Midbrain (tissue), 1 donor: ENCODE measurements at regions not wholly inside any gene's neighbourhood (a gene's known extent, or its start where the extent isn't known, plus 50 kb on each side); places are given as distances from the start of the nearest gene placed in this dataset.
"Not testable (repeated sequence)": the region's sequence is repeated elsewhere in the genome, so short reads cannot be mapped to it uniquely, and the experiment has no call there.

ENCODE experiments used
- DNase-seq: peaks from one replicate; lab custom pipeline; 2025; lab: John Stamatoyannopoulos, UW

DNA sequence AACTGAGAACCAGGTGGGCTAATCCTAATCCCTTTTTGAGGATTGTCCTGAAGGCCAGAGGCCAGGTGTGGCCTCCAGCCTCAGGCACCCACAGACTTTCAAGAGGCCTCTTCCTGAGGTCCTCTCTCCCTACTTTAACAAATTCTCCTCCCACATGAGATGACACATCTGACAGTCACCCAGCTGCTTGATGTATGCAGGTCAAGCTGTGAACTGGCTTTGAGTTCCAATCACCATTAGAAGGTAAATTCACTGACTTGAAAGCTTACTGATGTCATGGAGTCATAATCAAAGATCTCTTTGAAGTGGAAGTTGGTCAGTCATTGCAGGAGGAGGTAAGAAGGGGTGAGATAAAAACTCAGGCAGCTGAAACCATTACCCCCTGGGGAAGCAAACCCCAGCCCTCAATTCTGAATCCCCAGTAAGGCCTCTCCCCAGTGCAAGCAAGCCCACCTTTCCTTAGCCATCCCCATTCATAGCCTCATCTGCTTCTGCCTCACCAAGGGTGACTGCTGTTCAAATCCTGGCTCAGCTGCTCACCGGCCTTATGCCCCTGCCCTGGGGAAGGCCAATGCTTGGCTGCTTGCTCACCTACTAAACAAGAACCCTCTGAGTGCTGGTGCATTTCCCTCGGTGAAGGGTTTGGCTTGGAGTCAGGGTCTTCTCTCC is 196.3 kb downstream of the BCL2L11 start:
- not testable (repeated sequence) for DNase-seq

DNA sequence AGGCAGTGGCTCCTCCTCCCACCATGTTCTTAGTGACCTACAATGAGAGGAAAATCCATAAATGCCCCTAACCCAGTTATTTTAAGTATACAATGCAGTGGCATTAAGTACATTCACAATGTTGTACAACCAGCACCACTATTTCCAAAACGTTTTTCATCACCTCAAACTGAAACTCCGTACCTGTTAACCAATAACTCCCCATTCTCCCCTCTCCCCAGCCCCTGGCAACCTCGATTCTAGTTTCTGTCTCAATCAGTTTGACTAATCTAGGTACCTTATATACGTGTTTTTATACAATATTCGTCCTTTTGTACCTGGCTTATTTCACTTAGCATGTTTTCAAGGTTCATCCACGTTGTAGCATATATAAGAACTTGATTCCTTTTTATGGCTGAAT is 198.8 kb downstream of the BCL2L11 start:
- not testable (repeated sequence) for DNase-seq

DNA sequence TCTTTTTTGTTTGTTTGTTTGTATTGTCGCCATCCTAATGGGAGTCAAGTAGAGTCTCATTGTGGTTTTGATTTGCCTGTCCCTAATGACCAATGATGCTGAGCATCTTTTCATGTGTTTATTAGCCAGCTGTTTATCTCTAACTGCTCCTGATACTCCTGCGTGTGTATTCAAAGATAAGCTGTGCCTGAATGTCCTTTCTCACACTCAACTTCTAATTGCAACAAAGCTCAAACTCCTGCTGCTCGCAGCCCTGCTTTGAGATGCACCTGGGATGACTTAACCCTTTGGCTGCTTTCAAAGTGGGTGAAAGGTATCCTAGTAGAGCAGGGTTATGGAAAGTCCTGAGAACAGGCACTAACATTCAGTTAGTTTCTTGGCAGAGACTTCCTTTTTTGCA is 199.6 kb downstream of the BCL2L11 start:
- DNase-seq: not testable (repeated sequence)

DNA sequence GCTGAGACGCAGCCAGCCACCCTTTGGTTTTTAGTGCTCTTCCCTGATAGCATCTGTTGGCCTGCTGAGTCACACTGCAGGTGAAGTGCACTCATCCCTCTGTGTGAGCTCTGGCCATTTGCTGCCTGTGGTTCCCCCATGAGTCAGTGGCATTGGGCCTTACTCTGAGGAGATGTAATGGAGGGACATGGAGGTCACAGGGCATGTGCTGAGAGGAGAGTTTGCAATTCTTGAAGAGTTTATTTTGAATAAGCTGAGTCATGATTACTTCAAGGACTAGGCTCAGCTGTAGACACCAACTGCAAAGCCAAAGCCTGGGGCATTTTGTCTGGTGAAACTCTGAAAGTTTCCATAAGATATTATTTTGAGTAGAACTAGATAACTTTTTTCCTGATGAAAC is 200.3 kb downstream of the BCL2L11 start:
- not testable (repeated sequence) for DNase-seq

DNA sequence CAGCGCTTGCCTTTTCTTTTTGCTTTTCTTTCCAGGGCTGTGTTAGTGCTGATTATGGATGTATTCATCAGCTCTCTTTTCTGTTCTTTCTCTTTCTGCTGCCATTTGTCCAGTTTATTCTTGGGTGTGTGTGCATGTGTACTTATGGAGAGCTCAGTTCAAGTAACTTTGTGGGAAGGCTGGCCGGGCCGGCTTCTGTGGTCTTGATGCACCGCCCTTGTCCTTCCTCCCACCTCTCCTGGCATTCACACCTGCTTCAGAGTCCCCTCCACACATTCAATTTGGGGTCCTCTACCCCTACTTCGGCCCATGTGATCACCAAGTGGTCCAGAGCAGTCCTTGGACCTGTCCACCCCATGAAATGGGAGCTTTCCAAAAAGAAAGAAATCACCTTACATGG is 202.7 kb downstream of the BCL2L11 start:
- DNase-seq: not testable (repeated sequence)

DNA sequence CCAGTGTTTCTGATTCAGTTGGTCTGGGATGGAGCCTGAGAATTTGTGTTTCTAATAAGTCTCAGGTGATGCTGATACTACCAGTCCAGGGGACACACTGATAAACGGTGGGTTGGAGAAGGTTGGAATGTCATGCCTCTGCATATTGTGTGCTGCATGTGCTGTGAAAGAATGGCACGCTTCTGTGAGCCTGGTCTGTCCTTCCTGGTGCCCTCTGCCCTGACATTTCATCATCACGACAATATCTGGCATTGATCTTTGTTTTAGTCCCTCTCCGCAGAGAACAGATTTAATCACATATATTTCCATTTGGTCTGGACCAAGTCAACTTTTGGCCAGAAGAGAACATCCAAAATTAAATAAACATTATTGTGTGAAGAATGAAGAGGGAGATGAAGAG is 207.0 kb downstream of the BCL2L11 start:
- not testable (repeated sequence) for DNase-seq

DNA sequence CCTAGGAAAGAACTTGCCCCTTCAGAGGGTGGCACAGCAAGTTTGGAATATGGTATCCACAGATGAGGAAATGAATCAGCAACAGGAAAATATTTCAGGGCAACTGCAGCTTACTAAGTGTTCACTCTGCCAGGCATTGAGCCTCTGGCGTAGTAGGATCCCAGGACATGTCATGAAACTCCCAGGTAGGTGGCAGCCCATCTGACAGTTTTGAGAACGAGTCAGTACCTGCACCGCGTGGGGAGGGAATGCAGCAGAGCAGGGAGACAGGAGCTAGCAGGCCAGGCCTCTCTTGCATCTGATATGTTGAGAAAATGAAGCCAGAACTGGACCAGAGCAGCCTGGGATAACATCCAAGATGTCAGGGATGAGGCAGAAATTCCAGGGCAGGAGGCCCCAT is 208.6 kb downstream of the BCL2L11 start:
- DNase-seq: not testable (repeated sequence)

DNA sequence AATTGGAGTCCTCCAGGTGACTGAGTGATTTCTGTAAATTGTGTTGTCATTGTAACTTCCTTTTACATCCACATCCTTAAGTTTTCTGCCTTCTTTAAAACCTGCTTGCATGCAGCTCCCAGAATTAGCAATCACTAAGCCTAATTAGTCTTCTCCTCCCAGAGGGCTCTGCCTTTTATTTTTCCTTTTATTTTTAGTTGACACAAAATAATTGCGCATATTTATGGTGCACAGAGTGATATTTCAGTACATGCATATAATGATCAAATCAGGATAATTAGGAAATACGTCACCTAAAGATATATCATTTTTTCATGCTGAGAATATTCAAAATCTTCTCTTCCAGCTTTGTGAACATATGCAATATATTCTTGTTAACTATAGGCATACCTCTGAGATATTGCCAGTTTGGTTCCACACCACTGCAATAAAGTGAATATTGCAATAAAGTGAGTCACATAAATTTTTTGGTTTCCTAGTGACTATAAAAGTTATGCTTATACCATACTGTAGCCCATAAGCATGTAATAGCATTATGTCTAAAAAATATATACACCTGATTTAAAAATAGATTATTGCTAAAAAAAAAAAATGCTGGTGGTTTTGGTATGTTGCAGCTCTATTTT is 210.5 kb downstream of the BCL2L11 start:
- DNase-seq: not testable (repeated sequence)

DNA sequence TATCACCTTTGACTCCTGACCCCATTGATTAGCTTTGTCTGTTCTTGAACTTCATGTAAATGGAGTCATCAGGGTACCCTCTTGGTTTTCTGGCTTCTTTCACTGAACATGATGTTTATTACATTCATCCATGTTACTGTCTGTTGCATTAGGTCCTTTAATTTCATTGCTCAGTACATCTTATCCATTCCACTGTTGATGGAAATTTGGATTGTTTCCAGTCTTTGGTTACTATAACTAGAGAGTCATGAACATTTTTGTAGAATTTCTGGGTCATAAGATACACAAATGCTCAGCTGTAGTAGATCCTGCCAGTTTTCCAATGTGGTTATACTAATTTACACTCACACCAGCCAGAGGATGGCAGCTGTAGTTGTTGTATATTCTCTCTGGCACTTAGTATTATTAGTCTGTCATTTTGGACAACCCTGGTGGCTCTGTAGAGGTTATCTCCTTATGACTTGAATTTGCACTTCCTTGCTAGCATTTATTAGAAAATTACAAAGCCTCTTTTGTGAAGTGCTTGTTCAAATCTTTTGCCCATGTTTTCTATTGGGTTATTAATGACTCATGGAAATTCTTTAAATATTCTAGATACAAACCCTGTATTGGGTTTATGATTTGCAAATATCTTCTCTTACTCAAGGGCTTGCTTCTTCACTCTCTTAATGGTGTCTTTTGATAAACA is 214.7 kb downstream of the BCL2L11 start:
- DNase-seq: not testable (repeated sequence)

DNA sequence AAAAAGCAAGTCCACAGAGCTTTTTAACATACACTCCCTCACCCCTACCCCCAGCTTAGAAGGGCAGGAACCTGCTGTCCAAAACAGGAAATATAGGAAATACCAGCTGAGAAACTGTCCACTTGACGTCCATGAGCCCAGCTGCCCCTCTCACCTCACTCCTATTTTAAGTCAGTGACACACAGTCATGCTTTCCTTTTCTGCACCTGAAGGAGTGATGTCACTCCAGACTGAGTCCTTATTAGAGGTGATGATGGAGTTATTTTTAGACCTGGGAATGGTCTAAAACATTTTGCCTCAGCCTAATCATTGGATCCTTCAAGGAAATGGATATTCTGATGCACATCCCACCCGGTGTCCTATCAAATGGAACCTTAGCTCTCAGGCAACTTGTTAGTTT is 217.8 kb downstream of the BCL2L11 start:
- not testable (repeated sequence) for DNase-seq

DNA sequence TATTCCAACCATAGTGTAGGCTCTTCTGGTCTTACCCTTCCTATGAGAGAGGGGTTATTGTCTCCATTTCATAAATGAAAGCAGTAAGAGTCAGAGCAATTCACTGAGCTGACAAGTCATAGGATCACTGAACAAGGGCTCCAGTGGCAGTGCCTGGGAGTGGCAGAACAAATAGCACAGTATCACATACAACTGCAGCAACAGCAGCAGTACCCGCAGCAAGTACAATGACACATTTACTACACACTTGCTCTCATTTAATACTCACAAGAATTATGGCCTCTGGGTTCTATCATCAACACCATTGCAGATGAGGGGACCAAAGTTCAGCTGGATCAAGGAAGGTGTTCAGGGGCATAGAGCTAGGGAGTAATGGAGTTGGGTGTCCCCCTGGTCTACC is 218.8 kb downstream of the BCL2L11 start:
- not testable (repeated sequence) for DNase-seq

DNA sequence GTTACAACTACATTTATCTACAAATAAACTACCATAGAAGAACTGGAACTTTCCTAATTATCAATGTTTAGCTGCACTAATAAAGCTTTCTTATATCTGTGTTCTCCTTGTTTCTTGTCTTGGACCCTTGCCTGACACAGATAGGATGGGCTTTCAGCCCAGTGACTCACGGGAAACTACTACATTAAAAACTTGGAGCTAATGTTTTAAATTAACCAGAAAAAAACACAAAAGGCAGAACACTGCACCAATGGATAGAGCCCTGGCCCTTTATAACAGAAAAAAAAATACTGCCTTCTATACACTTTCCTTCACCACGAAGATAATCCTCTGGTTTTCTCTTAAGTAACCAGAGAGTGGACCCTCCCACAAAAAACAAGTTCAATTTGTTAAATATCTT is 223.9 kb downstream of the BCL2L11 start:
- DNase-seq: not testable (repeated sequence)

DNA sequence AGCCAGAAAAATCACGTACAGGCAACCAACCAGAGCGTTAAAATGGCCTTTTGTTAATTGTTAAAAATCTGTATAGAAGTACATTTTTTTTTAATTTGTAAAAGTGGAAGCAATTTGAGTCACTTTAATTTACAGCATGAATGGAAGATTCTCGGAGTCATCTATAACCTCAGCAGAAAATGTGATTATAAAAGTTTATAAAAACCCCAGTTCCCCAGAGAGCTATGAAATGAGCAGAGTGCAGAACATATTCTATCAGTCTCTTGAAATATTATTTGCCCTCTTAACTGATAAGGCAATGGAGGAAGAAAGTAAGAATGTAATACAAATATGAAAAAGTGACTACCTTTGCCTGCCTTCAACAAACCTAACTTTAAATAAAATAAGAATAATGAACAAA is 224.7 kb downstream of the BCL2L11 start:
- not testable (repeated sequence) for DNase-seq

DNA sequence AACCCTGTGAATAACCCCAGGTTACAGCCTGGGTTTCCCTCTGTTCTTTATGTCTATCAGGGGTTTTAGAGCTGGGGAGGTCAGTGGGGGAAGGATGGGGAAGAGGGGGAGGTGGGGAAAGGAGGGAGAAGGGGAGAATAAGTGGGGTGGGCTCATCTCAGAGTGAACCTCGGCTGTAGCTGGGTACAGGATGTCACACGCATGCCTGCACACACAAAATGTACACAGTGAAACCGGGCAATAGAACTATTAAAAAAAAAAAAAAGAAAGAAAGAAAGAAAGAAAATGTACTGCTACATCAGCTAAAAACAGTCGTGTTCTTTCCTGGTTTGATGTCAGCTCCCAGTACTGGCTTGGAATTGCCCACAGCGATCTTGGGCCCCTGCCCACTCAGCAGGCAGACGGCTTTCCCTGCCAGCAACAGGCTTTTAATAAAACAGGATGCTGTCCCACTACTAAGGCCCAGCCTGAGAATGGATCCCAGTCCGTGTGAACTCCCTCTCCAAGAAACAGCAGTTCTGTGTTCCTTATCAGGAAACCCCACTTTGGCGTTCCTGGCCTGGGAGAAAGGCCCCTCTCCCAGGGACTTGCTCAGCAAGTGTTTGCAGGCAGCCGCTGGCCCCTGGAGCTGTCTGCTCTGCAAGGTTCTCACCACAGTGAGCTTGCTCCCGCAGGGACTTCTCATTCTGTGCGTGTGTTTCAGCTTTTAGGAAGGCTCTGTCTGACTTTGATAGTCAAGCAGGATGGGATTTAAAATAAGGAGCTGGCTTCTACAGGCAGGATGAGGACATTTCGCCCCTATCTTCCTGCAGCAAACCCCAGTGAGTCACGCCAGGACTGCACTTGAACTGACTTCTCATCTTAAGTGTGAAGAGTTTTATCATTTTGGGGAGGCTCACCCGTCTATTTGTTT is 225.6 kb downstream of the BCL2L11 start:
- not testable (repeated sequence) for DNase-seq

DNA sequence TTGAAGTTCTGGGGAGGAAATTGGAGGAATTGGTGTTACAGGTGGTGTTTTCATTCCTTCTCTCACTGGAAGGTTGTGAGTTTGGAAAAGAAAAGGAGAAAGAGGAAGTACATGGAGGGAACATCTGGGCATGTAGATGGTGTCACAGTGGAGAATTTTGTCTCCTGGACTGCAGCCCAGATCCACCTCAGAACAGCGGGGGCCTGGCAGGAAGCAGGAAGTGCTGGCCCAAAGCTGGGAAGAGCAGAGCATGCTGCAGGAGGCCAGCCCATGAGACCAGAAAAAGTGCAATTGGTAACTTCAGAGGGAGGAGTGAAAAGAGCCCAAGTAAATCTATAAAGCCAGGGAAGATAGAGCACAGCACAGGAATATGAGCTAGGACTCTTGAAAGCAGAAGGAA is 227.0 kb downstream of the BCL2L11 start:
- not testable (repeated sequence) for DNase-seq

DNA sequence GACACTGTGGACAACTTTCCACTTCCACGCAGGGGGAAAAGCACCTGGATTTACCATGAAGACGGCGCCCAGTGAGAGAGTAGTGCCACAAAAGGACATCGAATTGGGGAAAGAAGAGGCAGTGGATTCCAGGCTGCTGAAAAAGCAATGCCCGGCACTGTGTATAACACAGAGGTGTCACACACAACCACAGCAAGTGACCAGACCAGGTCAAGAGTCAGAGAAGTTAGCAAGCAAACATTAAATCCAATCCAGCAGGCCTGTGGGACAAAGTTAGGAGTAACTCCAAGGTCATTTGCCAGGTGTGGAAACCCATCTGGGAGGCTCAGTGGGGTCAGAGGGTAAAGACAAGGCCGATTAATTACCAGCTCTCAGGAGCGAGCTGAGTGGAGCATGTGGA is 227.6 kb downstream of the BCL2L11 start:
- DNase-seq: not testable (repeated sequence)

DNA sequence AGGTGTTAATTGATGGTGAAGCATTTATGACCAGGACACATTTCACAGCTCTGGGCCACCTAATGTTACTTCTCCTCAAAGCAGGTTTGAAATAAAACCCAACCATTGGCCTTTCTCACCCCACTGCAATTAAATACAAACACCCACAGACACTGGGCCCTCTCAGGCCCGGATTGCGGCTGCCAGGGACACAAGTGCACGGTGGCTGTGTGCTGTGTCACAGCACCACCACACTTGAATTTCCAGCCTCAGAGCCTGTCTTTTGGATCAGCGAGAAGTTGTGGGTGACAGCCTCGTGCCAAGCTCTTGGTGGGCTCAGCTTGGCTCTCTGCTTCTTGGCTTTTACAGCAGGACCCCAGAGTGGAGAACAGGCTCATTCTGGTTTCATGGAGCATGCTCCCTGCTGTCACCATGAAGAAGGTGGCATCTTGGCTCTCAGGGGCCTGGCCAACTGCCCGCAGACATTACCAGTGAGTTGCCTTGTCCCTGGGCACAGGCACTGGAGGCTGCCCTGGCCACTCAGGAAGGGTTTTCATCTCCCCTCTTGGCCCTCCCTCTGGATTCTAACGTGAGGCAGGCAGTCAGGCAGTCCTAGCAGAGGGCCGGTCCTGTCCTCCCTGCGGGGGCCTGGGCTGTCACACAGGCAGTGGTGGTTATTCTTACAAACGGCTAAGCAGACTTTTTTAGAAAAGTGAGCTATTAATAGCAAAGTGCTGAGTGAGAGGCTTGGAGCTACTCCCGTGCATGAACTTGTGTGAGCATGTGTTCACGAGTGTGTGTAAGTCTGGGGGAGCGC is 234.5 kb downstream of the BCL2L11 start:
- not testable (repeated sequence) for DNase-seq

DNA sequence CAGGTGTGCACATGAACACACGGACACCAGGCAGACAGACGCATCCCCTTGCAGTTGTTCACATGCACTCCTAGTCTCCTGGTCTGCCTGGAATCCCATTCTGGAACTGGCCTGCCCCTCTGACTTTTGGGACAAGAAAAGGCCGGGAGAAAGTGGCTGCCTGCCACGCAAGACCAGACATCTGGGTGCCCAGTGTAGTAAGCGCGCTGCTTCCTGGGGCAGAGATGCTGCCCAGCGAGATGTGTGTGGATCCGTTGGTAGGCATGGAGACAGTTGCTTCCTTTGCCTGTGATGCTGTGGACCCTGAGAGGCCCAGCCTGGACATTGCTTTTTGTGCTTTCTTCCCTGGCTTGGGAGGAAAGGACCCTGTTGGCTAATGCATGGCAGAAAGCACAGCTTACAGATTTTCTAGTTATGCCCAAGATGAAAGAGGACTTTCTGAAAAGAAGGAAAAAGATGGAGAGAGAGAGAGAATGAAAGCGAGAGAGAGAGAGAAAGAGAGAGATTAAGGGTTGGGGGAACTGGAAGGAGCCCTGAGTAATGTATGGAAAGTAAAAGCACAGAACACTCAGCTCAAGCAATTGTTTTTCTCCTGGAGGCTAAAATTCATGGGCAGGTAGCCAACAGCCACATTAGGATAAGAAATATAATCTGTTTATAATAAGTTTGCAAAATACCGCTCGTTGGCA is 235.3 kb downstream of the BCL2L11 start:
- not testable (repeated sequence) for DNase-seq

DNA sequence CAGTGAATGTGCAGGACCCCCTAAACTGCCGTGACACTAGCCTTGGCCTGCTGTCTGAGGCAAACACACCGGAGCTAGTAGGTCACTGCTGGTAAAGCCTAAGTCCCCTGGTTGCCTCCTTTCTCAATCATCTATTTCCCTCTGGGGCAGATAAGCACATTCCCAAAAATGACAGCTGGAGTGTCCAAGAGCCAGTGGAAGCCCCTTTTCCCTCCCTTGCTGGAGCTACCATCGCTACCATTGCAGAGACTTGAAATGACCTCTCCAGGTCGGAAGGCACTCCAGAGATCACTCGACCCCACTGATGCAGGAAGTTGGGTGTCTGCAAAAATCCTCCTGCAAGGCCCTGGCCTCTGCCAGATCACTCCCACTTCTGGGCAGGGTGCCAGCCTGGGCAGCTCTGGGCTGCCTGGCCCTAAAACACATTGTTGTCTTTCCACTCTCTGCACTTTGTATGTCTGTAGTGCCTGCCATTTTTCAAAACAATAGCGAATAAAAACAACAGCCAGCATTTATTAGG is 235.9 kb downstream of the BCL2L11 start:
- DNase-seq: not testable (repeated sequence)

DNA sequence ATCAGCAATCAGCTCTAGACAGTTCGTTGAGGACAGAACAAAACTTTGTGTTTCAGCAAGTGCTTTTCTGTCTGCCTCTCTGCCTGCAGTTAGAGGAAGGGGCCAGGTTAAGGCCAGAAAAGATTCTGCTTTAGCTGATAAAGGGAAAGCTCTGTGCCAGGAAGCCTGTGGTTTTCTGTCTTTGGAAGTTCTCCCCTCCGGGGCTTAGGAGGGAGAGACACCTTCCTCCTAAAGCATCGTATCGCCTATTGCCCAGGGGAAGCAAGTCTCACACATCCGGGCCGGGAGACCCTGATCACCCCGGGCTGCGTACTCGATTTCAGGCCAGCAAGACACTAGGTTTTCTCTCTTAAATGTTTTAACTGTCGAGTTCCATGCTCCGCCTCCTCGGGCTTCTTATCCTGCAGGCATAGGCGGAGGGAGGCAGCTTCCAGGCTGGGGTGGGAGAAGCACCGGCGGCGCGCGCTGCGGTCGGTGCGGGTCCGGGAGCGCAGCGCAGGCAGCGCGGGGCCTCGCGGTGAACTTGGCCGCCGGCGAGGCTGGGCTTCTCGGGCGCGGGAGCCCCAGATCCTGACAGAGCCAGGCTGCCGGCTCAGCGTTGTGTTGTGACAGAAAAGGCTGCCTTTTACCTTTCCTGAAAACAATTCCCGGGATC is 245.4 kb downstream of the BCL2L11 start:
- not testable (repeated sequence) for DNase-seq
